Neural progenitor cell (in vitro differentiated cells): ENCODE measurements at regions not wholly inside any gene's neighbourhood (a gene's known extent, or its start where the extent isn't known, plus 50 kb on each side); places are given as distances from the start of the nearest gene placed in this dataset.

Experiments
- DNase-seq: peaks from one replicate; pipeline ENCODE4 v3.0.0-alpha.2; 2016; ENCODE audit warnings: low spot score
- H2AFZ ChIP-seq: fragments of 200-600 bp; sonication (generic); replicated peaks from 2 replicates; pipeline ENCODE4 v1.6.1; 2016; ENCODE audit warnings: antibody characterized with exemption
- H3F3A ChIP-seq: fragments of 200-600 bp; sonication (generic); 2 replicates; pipeline ENCODE4 v1.6.1; 2016; ENCODE audit warnings: antibody characterized with exemption, low read depth
- H3K27ac ChIP-seq: fragments of 200-600 bp; sonication (generic); 2 replicates; pipeline ENCODE4 v1.5.1; 2016; ENCODE audit warnings: mild to moderate bottlenecking
- H3K27me3 ChIP-seq: fragments of 200-600 bp; sonication (generic); 2 replicates; pipeline ENCODE4 v1.6.1; 2016; ENCODE audit warnings: mild to moderate bottlenecking, moderate library complexity
- H3K36me3 ChIP-seq: fragments of 200-600 bp; sonication (generic); 2 replicates; pipeline ENCODE4 v1.5.1; 2016
- H3K4me1 ChIP-seq: fragments of 200-600 bp; sonication (generic); 2 replicates; pipeline ENCODE4 v1.6.1; 2016; ENCODE audit warnings: mixed run types
- H3K4me2 ChIP-seq: fragments of 200-600 bp; sonication (generic); 2 replicates; pipeline ENCODE4 v1.6.1; 2016
- H3K4me3 ChIP-seq: fragments of 200-600 bp; sonication (generic); 2 replicates; pipeline ENCODE4 v1.5.1; 2016
- H3K79me2 ChIP-seq: fragments of 200-600 bp; sonication (generic); 2 replicates; pipeline ENCODE4 v1.6.1; 2016; ENCODE audit warnings: low read depth
- H3K9ac ChIP-seq: fragments of 200-600 bp; sonication (generic); 2 replicates; pipeline ENCODE4 v1.6.1; 2016
- H3K9me3 ChIP-seq: fragments of 200-600 bp; sonication (generic); 2 replicates; pipeline ENCODE4 v1.5.1; 2016; ENCODE audit warnings: low read depth
- H4K20me1 ChIP-seq: fragments of 200-600 bp; sonication (generic); 2 replicates; pipeline ENCODE4 v1.6.1; 2016; ENCODE audit warnings: low read depth
- H3K27ac Mint-ChIP-seq: 3 replicates; pipeline ENCODE4 v1.8.0; 2021; ENCODE audit warnings: mixed read lengths
- H3K27me3 Mint-ChIP-seq: 2 replicates; pipeline ENCODE4 v1.8.0; 2022; ENCODE audit warnings: low read depth, mild to moderate bottlenecking, inconsistent platforms, moderate library complexity, mixed read lengths; ENCODE audit not compliant: insufficient read depth
- H3K36me3 Mint-ChIP-seq: 3 replicates; pipeline ENCODE4 v1.8.0; 2021; ENCODE audit warnings: mixed read lengths
- H3K4me1 Mint-ChIP-seq: 3 replicates; pipeline ENCODE4 v1.8.0; 2021; ENCODE audit warnings: mixed read lengths
- H3K4me3 Mint-ChIP-seq: 3 replicates; pipeline ENCODE4 v1.8.0; 2021; ENCODE audit warnings: mild to moderate bottlenecking, moderate library complexity, mixed read lengths
- H3K9me3 Mint-ChIP-seq: 3 replicates; pipeline ENCODE4 v1.8.0; 2020; ENCODE audit warnings: mixed read lengths
- CTCF ChIP-seq: fragments of 200-600 bp; sonication (generic); IDR thresholded peaks from 2 replicates; pipeline ENCODE4 v1.5.1; 2017; ENCODE audit warnings: antibody characterized with exemption, mild to moderate bottlenecking
- EZH2 ChIP-seq: fragments of 200-600 bp; sonication (generic); IDR thresholded peaks from 2 replicates; pipeline ENCODE4 v1.6.1; 2017; ENCODE audit warnings: antibody characterized with exemption, mild to moderate bottlenecking, moderate library complexity
- EZH2phosphoT487 ChIP-seq: fragments of 200-600 bp; sonication (generic); IDR thresholded peaks from 2 replicates; pipeline ENCODE4 v1.6.1; 2017; ENCODE audit warnings: antibody characterized with exemption

GRCh38 chr4:170721812-170722373 lies 632.1 kb upstream of the AADAT start:
- Mint-ChIP-seq H3K27ac (no peak overlapping the region), H3K4me1 (no peaks in the 10 kb centered on the region), H3K27me3 (no peaks in the 10 kb centered on the region), H3K9me3 (no peaks in the 10 kb centered on the region), H3K36me3 (no peaks in the 10 kb centered on the region), H3K4me3 (no peak overlapping the region)
- no peaks in the 10 kb centered on the region for H3K27me3 ChIP-seq
- no peak overlapping the region for H2AFZ ChIP-seq
- no peaks in the 10 kb centered on the region for H4K20me1 ChIP-seq
- H3F3A ChIP-seq: no peaks in the 10 kb centered on the region
- no peak for TF ChIP-seq EZH2phosphoT487
- TF ChIP-seq CTCF: no peak
- TF ChIP-seq EZH2: no peak
- H3K27ac ChIP-seq: no peak overlapping the region
- H3K9me3 ChIP-seq: no peaks in the 10 kb centered on the region
- H3K9ac ChIP-seq: no peak overlapping the region
- no peak for DNase-seq
- no peaks in the 10 kb centered on the region for H3K36me3 ChIP-seq
- no peaks in the 10 kb centered on the region for H3K4me1 ChIP-seq
- no peak overlapping the region for H3K4me2 ChIP-seq
- no peaks in the 10 kb centered on the region for H3K79me2 ChIP-seq
- H3K4me3 ChIP-seq: no peak overlapping the region

GRCh38 chr4:170716868-170717267 lies 627.1 kb upstream of the AADAT start:
- no peaks in the 10 kb centered on the region for H3K27me3 Mint-ChIP-seq
- Histone ChIP-seq H3K9ac (no peak overlapping the region), H4K20me1 (no peaks in the 10 kb centered on the region), H3F3A (no peaks in the 10 kb centered on the region), H3K4me1 (no peaks in the 10 kb centered on the region), H3K4me3 (no peak overlapping the region), H3K79me2 (no peaks in the 10 kb centered on the region), H3K27me3 (no peaks in the 10 kb centered on the region), H3K9me3 (no peaks in the 10 kb centered on the region), H3K4me2 (no peak overlapping the region), H3K36me3 (no peaks in the 10 kb centered on the region), H3K27ac (no peak overlapping the region), H2AFZ (no peak overlapping the region)
- TF ChIP-seq CTCF (peak; percentile 31), EZH2phosphoT487 (no peak)
- H3K36me3 Mint-ChIP-seq: no peaks in the 10 kb centered on the region
- H3K9me3 Mint-ChIP-seq: no peaks in the 10 kb centered on the region
- no peak overlapping the region for H3K27ac Mint-ChIP-seq
- H3K4me3 Mint-ChIP-seq: no peak overlapping the region
- no peaks in the 10 kb centered on the region for H3K4me1 Mint-ChIP-seq
- no peak for DNase-seq

- Histone ChIP-seq H2AFZ (no peak overlapping the region), H3K27ac (no peak overlapping the region), H3K27me3 (no peaks in the 10 kb centered on the region), H3F3A (no peaks in the 10 kb centered on the region), H3K9ac (no peak overlapping the region), H4K20me1 (no peaks in the 10 kb centered on the region), H3K9me3 (no peaks in the 10 kb centered on the region), H3K4me3 (no peak overlapping the region), H3K79me2 (no peaks in the 10 kb centered on the region), H3K4me2 (no peak overlapping the region), H3K36me3 (no peaks in the 10 kb centered on the region), H3K4me1 (no peaks in the 10 kb centered on the region)
- no peaks in the 10 kb centered on the region for H3K27me3 Mint-ChIP-seq
- TF ChIP-seq CTCF: no peak
- no peak for TF ChIP-seq EZH2phosphoT487
- TF ChIP-seq EZH2: no peak
- no peak overlapping the region for H3K4me3 Mint-ChIP-seq
- H3K9me3 Mint-ChIP-seq: no peaks in the 10 kb centered on the region
- no peak overlapping the region for H3K27ac Mint-ChIP-seq
- H3K36me3 Mint-ChIP-seq: no peaks in the 10 kb centered on the region
- no peaks in the 10 kb centered on the region for H3K4me1 Mint-ChIP-seq
- DNase-seq: no peak
These were observed 616.2 kb upstream of the AADAT start for GRCh38 chr4:170705907-170706306.
